ENCODE measurements at regions not wholly inside any gene's neighbourhood (a gene's known extent, or its start where the extent isn't known, plus 50 kb on each side); places are given as distances from the start of the nearest gene placed in this dataset.

DNA sequence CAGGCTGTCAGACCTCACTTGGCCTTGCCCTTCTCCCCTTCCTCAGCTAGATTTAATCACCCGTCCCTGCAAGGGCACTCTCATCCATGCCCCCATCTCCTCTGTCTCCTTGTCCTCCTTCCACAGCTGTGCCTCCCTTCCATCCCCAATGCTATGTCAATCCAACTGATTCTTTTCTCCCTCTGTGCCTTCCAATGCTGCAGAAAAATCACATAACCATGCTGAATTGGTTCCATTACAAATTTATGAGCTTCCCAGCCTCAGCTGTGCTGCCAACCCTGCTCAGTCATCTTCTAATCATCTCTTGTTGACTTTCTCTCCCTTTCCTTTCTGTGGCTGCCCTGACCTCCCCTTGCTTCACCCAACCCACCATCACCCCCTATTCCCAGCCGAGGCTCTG lies 56.3 kb upstream of the PIRT start:
- no peaks in the 10 kb centered on the region for H3K27me3 Mint-ChIP-seq
- CTCF ChIA-PET: no interaction called here

DNA sequence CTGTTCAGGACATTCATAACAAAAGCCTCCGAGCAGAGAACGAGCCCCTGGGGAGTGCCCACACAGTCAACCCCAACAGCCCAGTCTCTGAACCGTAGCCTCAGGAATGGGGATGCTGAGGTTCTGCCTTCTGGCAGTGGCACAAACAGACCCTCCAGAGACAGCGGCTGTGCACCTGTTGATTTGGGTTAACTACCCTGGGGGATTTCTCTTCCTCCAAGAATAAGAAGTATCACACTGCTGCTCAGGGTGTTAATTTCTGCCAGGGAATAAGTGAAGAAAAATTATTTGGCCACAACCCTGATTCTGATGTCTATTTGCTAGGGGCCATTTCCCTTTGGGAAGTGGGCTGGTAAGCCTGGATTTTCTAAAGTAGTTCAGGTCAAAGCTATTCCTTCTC lies 51.0 kb upstream of the PIRT start:
- no peaks in the 10 kb centered on the region for H3K9me3 Mint-ChIP-seq
- no peaks in the 10 kb centered on the region for H3K27me3 Mint-ChIP-seq
- no peaks in the 10 kb centered on the region for H3K4me1 Mint-ChIP-seq
- H3K27ac Mint-ChIP-seq: no peak overlapping the region
- no peak overlapping the region for H3K4me3 Mint-ChIP-seq
- H3K36me3 Mint-ChIP-seq (ENCODE audit: low read depth): no peaks in the 10 kb centered on the region
- POLR2A ChIA-PET: no interaction called here
- CTCF ChIA-PET: no interaction called here
- DNase-seq: no peak

More for the DNA sequence above, 56.3 kb upstream of the PIRT start:
- H3K4me3 Mint-ChIP-seq: no peak overlapping the region
- DNase-seq: no peak
- POLR2A ChIA-PET: no interaction called here
- no peaks in the 10 kb centered on the region for H3K36me3 Mint-ChIP-seq (ENCODE audit: low read depth)
- H3K9me3 Mint-ChIP-seq: no peaks in the 10 kb centered on the region
- no peak overlapping the region for H3K27ac Mint-ChIP-seq
- no peaks in the 10 kb centered on the region for H3K4me1 Mint-ChIP-seq
